ENCODE measurements at regions not wholly inside any gene's neighbourhood (a gene's known extent, or its start where the extent isn't known, plus 50 kb on each side); places are given as distances from the start of the nearest gene placed in this dataset.
"Not testable (repeated sequence)": the region's sequence is repeated elsewhere in the genome, so short reads cannot be mapped to it uniquely, and the experiment has no call there.

- DNase-seq (ENCODE audit: low read depth): no peak
Measured at GRCh38 chr5:158058208-158059120, 199.5 kb upstream of the CLINT1 start.

GRCh38 chr5:158056130-158056825, 197.3 kb upstream of the CLINT1 start:
- no peak for DNase-seq (ENCODE audit: low read depth)

- no peak for DNase-seq (ENCODE audit: low read depth)
Measured at GRCh38 chr5:158055111-158055501, 196.2 kb upstream of the CLINT1 start.

GRCh38 chr5:158054223-158055110, 195.5 kb upstream of the CLINT1 start:
- DNase-seq (ENCODE audit: low read depth): no peak

- no peak for DNase-seq (ENCODE audit: low read depth)
Measured at GRCh38 chr5:158051036-158051435, 192.1 kb upstream of the CLINT1 start.

GRCh38 chr5:158050421-158050820, 191.5 kb upstream of the CLINT1 start:
- no peak for DNase-seq (ENCODE audit: low read depth)

- no peak for DNase-seq (ENCODE audit: low read depth)
Measured at GRCh38 chr5:158049459-158049858, 190.5 kb upstream of the CLINT1 start.

- DNase-seq (ENCODE audit: low read depth): no peak
Measured at GRCh38 chr5:158045696-158046095, 186.8 kb upstream of the CLINT1 start.

GRCh38 chr5:158039911-158040347, 181.0 kb upstream of the CLINT1 start:
- no peak for DNase-seq (ENCODE audit: low read depth)

- no peak for DNase-seq (ENCODE audit: low read depth)
Measured at GRCh38 chr5:158039441-158039840, 180.5 kb upstream of the CLINT1 start.

GRCh38 chr5:158036983-158037595, 178.1 kb upstream of the CLINT1 start:
- not testable (repeated sequence) for DNase-seq (ENCODE audit: low read depth)

- DNase-seq (ENCODE audit: low read depth): not testable (repeated sequence)
Measured at GRCh38 chr5:158034586-158034985, 175.6 kb upstream of the CLINT1 start.

- DNase-seq (ENCODE audit: low read depth): no peak
Measured at GRCh38 chr5:158033724-158034123, 174.8 kb upstream of the CLINT1 start.

GRCh38 chr5:158033076-158033475, 174.1 kb upstream of the CLINT1 start:
- DNase-seq (ENCODE audit: low read depth): no peak

GRCh38 chr5:158032246-158032645, 173.3 kb upstream of the CLINT1 start:
- DNase-seq (ENCODE audit: low read depth): no peak

GRCh38 chr5:158027806-158028775, 169.1 kb upstream of the CLINT1 start:
- no peak for DNase-seq (ENCODE audit: low read depth)

- DNase-seq (ENCODE audit: low read depth): no peak
Measured at GRCh38 chr5:158026304-158027031, 167.5 kb upstream of the CLINT1 start.

GRCh38 chr5:158023266-158023665, 164.3 kb upstream of the CLINT1 start:
- DNase-seq (ENCODE audit: low read depth): no peak

- no peak for DNase-seq (ENCODE audit: low read depth)
Measured at GRCh38 chr5:158022837-158023236, 163.9 kb upstream of the CLINT1 start.

- DNase-seq (ENCODE audit: low read depth): no peak
Measured at GRCh38 chr5:158022393-158022792, 163.4 kb upstream of the CLINT1 start.

Data from stimulated activated CD8-positive, alpha-beta memory T cell treated with anti-CD3 and anti-CD28 coated beads, Interleukin-12 subunit alpha, Interleukin-12 subunit beta, amount 100 ng/mL, for 1 hour (primary cell).